ENCODE measurements at regions not wholly inside any gene's neighbourhood (a gene's known extent, or its start where the extent isn't known, plus 50 kb on each side); places are given as distances from the start of the nearest gene placed in this dataset.

GRCh38 chr10:16367621-16368292 lies 69.1 kb upstream of the PTER start:
- TF ChIP-seq CTCF (IDR thresholded peaks at IDR 0.05) (no peak), ZFX (IDR thresholded peaks at IDR 0.05; ENCODE audit: borderline replicate concordance) (no peak)

Data from 22Rv1 (cell line).